Right atrium auricular region (tissue), 2 donors: ENCODE measurements at regions not wholly inside any gene's neighbourhood (a gene's known extent, or its start where the extent isn't known, plus 50 kb on each side); places are given as distances from the start of the nearest gene placed in this dataset.

ENCODE experiments used
- DNase-seq: peaks from one replicate; pipeline ENCODE4 v3.0.0-alpha.2; 2019; ENCODE audit warnings: low spot score
- H3K27ac ChIP-seq, 2 donors: fragments of 200-600 bp; sonication (generic); 1 replicate in 1 of 2; 2 replicates in 1 of 2; pipeline ENCODE4 v1.5.1; 2016 to 2019
- H3K27me3 ChIP-seq, 2 donors: fragments of 200-600 bp; sonication (generic); one replicate each; pipeline versions ENCODE4 v1.5.1 to v1.6.0; 2017 to 2019
- H3K36me3 ChIP-seq: fragments of 200-600 bp; sonication (generic); one replicate; pipeline ENCODE4 v1.5.1; 2016
- H3K4me1 ChIP-seq, 2 donors: fragments of 200-600 bp; sonication (generic); one replicate each; pipeline versions ENCODE4 v1.5.1 to v1.6.0; 2017 to 2019
- H3K4me3 ChIP-seq, 2 donors: fragments of 200-600 bp; sonication (generic); 1 replicate in 1 of 2; 2 replicates in 1 of 2; pipeline ENCODE4 v1.5.1; 2017 to 2019; ENCODE audit warnings: mild to moderate bottlenecking in 1 of 2, moderate library complexity in 1 of 2
- H3K9me3 ChIP-seq, 2 donors: fragments of 200-600 bp; sonication (generic); one replicate each; pipeline ENCODE4 v1.5.1; 2019
- CTCF ChIP-seq, 2 donors: fragments of 200-600 bp; sonication (generic); IDR thresholded peaks; one replicate each; pipeline ENCODE4 v1.5.1; 2019; ENCODE audit warnings: antibody characterized with exemption in 2 of 2

- Histone ChIP-seq H3K27ac (no peak overlapping the region), H3K4me1 (no peaks in the 10 kb centered on the region), H3K9me3 (peaks cover 0 to 3% of the 10 kb centered on the region in 2 donors), H3K36me3 (no peaks in the 10 kb centered on the region), H3K27me3 (no peaks in the 10 kb centered on the region), H3K4me3 (no peak overlapping the region)
- no peak for TF ChIP-seq CTCF (IDR thresholded peaks at IDR 0.05)
- DNase-seq = no peak
Observed at GRCh38 chr12:92431146-92431545, 271.6 kb upstream of the PLEKHG7 start.

GRCh38 chr12:92426332-92426731, 276.5 kb upstream of the PLEKHG7 start:
- Histone ChIP-seq H3K27me3 (no peaks in the 10 kb centered on the region), H3K27ac (no peak overlapping the region), H3K4me3 (no peak overlapping the region), H3K4me1 (peaks cover 0 to 18% of the 10 kb centered on the region in 2 donors), H3K9me3 (no peaks in the 10 kb centered on the region), H3K36me3 (no peaks in the 10 kb centered on the region)
- DNase-seq = no peak
- no peak for TF ChIP-seq CTCF (IDR thresholded peaks at IDR 0.05)

GRCh38 chr12:92425165-92425564, 277.6 kb upstream of the PLEKHG7 start:
- no peak for DNase-seq
- no peak overlapping the region for H3K4me3 ChIP-seq
- H3K36me3 ChIP-seq = no peaks in the 10 kb centered on the region
- no peaks in the 10 kb centered on the region for H3K9me3 ChIP-seq
- TF ChIP-seq CTCF (IDR thresholded peaks at IDR 0.05) = no peak
- no peak overlapping the region for H3K27ac ChIP-seq
- H3K27me3 ChIP-seq = no peaks in the 10 kb centered on the region
- peaks cover 0 to 18% of the 10 kb centered on the region in 2 donors for H3K4me1 ChIP-seq

- peaks cover 0 to 18% of the 10 kb centered on the region in 2 donors for H3K4me1 ChIP-seq
- no peaks in the 10 kb centered on the region for H3K36me3 ChIP-seq
- H3K27ac ChIP-seq = no peak overlapping the region
- DNase-seq = no peak
- TF ChIP-seq CTCF (IDR thresholded peaks at IDR 0.05) = no peak
- no peaks in the 10 kb centered on the region for H3K9me3 ChIP-seq
- H3K4me3 ChIP-seq = no peak overlapping the region
- H3K27me3 ChIP-seq = no peaks in the 10 kb centered on the region
Observed at GRCh38 chr12:92424338-92424737, 278.5 kb upstream of the PLEKHG7 start.

- H3K9me3 ChIP-seq = no peaks in the 10 kb centered on the region
- H3K27me3 ChIP-seq = no peaks in the 10 kb centered on the region
- no peak overlapping the region for H3K27ac ChIP-seq
- DNase-seq = no peak
- H3K4me3 ChIP-seq = no peak overlapping the region
- no peaks in the 10 kb centered on the region for H3K36me3 ChIP-seq
- no peak for TF ChIP-seq CTCF (IDR thresholded peaks at IDR 0.05)
- H3K4me1 ChIP-seq = peaks cover 0 to 21% of the 10 kb centered on the region in 2 donors
Observed at GRCh38 chr12:92421701-92422100, 276.1 kb upstream of the BTG1 start.

- peaks cover 0 to 27% of the 10 kb centered on the region in 2 donors for H3K4me1 ChIP-seq
- no peak overlapping the region for H3K27ac ChIP-seq
- H3K9me3 ChIP-seq = no peaks in the 10 kb centered on the region
- TF ChIP-seq CTCF (IDR thresholded peaks at IDR 0.05) = no peak
- no peaks in the 10 kb centered on the region for H3K36me3 ChIP-seq
- no peak for DNase-seq
- H3K4me3 ChIP-seq = no peak overlapping the region
- H3K27me3 ChIP-seq = no peaks in the 10 kb centered on the region
Observed at GRCh38 chr12:92421042-92421441, 275.4 kb upstream of the BTG1 start.
